Islet of Langerhans (tissue), 1 donor: ENCODE measurements at regions not wholly inside any gene's neighbourhood (a gene's known extent, or its start where the extent isn't known, plus 50 kb on each side); places are given as distances from the start of the nearest gene placed in this dataset.

ENCODE experiments used
- FAIRE-seq: peaks from one replicate; lab custom pipeline; 2011; peaks lifted over from hg19 to GRCh38; lab: Jason Lieb, UNC

DNA sequence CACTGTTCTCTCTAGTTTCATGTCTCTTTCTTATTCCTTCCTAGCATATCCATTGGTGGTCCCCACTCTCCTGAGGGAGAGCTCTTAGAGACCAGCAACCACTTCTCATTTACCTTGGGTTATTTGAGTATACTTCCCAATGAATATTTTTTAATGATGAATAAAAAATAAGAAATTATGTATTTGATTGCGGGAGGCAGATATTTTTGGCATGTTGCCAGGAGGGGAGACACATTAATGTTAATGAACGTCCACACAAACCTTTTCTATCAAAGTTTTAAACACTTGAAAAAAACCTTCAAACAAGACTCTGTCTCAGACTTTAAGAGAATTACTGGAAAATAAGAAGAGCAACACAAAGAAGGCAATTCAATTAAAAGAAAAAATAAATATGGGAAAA is 260.6 kb upstream of the MAGI2 start:
- FAIRE-seq, result no peak

DNA sequence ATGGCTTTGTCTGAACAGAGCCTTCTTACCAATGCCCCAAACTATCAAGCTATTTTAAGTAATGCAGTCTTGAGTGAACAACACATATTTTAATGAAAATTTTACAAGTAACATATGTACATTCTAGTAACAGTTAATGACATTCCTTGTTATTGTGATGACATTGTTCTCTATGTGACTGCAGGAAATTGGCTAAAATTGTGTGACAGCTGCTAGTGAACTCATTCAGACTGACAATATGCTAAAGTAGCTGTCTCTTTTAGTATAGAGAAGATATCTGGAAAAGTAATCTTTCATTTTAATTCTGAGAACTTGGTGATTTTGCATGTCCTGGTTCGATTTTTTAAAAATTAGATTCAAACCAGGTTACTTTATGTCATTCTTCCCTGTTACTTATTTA is 259.8 kb upstream of the MAGI2 start:
- no peak for FAIRE-seq

DNA sequence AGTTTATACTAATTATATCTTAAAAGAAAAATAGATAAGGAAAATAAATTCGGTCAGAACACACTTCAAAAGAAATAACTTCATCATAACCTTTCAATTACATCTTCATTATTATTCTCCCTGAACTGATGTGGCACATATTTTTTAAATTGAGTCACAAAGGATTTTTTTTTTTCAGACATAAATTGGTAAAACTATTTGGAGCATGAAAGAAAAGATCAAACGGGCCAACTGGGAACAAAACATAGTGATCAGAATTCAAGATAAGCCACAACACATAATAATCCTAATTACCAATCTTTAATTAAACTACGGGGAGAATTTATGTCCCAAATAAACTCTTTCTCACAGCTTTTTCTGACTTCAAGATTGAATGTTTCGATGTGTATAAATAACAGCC is 258.2 kb upstream of the MAGI2 start:
- no peak for FAIRE-seq

DNA sequence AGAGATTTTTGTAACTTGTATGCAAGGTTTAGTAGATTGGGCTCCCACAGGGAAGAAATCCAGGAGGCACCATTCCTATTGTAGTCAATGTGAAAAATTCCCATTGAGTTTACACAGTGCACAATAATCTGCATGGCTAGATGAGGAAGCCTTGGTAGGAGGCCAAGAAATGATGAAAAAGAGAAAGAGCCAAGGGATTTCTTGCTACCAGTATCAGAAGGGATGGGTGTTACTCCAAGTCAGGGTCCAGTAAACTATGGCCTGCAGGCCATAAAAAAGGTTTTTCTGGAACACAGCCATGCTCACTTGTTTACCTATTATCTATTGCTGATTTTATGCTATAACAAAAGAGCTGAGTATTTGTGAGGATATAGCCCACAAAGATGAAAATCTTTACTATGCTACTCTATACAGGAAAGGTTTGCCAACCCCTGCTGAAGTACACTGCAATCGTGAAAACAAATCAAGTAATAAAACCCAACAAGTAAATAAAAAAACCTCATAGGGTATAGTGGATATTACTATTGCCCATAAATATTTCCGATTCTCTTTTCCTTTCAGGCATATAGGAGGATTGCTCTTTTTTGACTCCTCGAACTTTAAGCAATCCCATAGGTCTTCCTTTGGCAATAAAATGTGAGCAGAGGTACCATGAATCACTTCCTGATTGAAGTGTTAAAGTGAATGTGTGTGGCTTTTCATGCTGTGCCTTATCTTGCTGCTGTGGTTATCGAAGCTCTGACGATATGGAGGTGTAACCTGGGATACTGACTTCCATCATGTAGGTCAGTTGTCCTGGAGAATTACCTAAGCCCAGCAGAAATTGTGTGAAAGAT is 256.3 kb upstream of the MAGI2 start:
- no peak for FAIRE-seq

DNA sequence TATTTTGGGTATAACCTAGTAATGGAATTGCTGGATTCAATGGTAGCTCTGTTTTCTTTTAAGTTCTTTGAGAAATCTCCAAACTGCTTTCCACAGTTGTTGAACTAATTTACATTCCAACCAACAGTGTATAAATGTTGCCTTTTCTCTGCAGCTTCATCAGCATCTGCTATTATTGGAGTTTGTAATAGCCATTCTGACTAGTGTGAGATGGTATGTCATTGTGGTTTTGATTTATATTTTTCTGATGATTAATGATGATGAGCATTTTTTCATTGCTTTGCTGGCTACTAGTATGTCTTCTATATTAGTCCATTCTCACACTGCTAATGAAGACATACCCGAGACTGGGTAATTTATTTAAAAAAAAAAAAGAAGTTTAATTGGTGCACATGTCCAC is 248.6 kb upstream of the MAGI2 start:
- no peak for FAIRE-seq

DNA sequence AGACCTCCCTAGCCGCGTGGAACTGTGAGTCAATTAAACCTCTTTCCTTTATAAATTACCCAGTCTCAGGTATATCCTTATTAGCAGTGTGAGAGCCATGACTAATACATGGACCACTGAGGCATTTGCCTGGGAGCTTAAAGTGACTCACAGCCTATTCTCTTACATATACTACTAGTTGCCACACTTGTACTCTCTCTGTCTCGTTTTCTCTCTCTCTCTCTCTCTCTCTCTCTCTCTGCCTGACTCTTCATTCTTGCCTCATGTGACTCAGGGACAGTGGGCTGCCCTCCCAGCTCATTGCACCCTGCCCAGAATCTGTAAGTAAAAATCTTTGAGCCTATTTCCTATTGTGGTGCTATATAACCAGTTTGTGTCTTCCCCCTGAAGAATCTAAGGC is 238.5 kb upstream of the MAGI2 start:
- no peak for FAIRE-seq

DNA sequence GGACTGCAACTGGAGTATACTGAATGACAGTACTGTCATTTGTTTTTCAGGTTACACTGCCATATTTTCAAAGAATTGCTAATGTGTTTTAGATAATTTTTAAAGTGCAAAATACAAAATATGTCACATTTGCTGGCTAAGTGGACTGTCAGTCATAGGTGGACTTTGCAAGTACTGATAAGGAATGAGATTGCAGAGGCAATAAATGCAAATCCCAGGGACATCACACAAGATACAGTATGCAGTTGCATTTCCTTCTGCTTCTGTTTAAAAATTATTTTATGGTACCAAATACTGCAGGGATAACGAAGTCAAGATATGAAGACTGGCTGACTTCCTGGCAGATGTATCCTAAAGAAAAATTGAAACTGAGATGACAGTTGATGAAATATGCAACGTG is 237.6 kb upstream of the MAGI2 start:
- FAIRE-seq, result no peak

DNA sequence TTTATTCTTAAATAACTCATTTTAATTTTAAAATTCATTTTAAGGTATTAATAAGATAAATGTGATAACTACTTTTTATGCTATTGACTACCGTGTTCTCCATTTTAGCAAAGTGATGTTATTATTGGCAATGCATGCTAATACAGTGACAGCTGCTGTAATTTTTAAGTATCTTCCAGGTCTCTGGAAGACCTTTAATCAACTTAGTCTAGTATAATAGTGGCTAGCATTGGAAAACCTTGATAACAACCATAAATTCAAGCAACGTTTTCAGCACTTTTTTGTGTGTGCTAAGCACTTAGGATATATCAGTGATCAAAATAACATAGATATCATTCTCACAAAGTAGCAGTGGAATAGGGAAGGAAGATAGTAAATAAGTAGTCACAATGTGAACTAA is 230.9 kb upstream of the MAGI2 start:
- no peak for FAIRE-seq

DNA sequence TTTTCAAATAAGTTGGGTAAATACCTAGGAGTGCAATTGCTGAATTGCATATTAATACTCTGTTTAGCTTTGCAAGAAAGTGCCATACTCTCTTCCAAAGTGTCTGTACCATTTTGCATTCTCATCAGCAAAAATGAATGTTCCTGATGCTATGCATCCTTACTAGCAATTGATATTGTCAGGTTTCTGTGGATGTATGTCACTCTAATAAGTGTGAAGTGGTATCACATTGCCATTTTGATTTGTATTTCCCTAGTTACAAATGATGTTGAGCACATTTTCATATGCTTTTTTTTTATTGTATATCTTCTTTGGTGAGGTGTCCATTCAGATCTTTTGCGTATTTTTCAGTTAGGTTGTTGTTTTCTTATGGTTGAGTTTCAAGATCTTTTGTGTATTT is 230.4 kb upstream of the MAGI2 start:
- FAIRE-seq, result no peak

DNA sequence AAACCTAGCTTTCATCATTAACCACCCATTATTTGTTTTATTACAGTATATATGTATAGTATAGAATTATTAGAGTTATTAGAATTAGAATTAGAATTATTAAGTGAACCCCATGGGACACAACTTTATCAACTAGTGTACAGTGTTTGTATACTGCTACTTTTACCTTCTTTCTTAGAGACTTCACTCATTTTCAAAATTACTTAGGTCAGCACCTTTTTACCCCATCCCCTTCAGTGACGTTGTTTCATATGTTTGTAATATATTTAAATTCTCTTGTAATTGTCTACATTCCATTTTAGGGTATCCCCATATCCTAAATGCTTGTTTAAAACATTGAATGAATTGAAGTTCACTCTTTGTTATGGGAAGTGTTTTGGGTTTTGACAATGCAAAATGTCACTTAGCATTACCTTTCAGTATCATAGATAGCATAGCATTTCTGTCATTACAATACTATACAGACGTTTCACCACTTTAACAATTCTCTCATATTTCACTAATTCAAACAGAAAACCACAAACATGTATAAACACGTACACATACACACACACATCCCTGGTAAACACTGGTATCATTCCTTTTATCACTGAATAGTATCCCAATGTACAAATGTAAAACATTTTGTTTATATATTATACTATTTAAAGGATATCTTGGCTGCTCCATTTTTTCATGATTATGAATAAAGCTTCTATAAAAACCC is 229.9 kb upstream of the MAGI2 start:
- FAIRE-seq, result no peak

DNA sequence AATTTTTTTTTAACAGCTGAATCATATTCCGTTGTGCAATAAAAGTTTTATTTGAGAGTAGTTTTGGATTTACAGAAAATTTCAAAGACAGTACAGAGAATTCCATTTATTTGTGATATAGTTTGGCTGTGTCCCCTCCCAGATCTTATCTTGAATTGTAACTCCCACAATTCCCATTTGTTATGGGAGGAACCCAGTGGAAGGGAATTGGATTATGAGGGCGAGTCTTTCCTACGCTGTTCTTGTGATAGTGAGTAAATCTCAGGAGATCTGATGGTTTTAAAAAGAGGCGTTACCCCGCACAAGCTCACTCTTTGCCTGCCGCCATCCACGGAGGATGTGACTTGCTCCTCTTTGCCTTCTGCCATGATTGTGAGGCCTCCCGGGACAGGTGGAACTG is 228.0 kb upstream of the MAGI2 start:
- FAIRE-seq, result no peak

DNA sequence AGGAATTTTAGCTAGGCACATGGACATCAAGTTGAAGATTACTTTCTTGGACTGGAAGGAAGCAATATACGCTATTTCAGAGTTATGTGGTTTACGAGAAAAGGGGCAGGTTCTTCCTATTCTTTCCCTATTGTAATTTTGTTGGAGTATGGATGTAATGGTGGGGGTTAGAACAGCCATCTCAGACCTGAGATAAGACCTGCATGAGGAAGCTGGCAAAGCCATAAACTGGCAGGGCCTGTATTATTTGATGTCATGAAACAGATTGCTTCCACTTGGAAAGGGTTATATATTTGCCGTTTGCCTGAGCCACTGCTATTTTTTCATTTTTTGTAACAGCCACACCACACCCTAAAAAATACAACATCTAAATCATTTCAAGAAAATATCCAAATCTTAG is 220.5 kb upstream of the MAGI2 start:
- no peak for FAIRE-seq

DNA sequence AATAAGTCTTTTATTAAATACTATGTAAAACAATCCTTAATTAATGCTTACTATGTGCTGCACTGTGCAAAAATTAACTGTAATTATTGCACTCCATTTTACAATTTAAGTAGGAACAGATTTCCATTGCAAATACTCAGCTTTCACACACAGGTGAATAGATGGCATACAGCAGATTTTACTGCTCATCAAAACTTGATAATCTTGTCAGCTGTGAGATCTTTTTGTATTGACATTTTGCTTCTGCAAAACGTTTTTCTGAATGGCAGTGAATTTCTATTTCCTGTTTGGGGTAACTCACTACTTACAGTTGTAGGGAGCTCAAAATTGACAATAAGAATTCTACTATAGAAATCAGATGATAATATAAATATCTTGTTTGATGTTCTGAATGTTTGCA is 220.0 kb upstream of the MAGI2 start:
- FAIRE-seq, result no peak

DNA sequence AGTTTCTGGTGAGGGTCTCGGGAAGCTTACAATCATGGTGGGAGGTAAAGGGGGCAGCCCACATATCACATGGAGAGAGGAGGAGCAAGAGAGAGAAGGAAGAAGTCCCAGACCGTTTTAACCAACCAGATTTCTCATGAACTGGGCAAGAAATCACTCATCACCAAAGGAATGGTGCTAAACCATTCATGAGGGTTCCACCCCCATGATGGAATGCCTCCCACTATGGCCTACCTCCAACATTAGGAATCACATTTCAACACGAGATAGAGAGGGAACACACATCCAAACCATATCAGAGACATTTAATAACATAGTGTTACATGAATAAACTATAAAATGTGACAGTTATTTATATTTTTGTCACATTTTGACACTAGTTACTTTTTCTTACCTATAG is 214.8 kb upstream of the MAGI2 start:
- FAIRE-seq, result no peak

DNA sequence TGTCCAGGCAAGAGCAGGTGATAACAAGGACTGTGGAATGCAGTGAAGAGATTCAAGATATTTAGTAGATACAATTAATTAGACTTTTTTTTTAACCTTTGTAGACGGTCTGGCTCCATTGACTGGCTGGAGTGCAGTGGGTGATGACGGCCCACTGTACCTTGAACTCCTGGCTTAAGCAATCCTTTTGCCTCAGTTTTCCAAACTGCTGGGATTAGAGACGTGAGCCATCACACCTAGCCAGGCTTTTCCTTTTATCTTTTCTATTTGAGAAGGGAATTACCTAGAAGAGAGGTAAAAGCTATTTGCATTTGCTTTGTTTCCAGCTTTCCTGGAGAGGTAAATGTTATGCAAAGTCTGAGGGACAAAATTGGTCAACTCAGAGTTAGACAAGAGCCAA is 213.0 kb upstream of the MAGI2 start:
- FAIRE-seq, result no peak

DNA sequence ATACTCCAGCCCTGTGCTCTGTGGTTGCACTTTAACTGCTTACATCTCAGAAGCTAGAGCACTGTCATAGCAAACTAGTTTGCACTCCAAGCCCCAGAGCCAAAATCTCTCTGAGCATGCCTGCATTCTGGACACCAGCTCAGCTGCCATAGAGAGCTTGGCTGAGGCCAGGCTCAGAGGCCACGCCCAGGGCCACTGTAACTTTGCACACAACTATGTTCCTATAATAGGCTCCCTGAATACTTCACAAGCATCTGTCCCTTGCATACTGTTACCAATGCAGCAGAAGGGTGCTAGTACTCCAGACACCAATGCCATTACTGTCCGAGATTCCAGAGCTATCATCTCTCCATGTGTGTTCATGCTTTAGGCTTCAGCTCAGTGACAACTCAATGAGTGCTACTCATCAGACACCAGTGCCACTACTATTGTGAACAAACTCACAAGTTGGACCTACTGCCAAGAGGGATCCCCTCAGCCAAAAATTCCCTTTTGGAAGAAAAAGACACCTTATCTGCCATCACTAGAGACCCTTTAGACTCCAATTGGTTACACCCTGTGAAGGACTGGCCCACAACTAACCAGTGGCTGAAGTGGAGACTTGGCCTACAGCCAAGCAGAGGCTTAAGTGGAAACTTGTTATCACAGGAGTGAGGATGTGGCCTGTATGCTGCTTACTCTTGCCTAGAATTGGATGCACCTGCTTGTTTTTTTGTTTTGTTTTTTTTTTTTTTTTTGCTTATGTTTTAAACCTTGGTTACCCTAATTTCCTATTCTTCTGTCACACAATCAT is 211.6 kb upstream of the MAGI2 start:
- FAIRE-seq, result no peak

DNA sequence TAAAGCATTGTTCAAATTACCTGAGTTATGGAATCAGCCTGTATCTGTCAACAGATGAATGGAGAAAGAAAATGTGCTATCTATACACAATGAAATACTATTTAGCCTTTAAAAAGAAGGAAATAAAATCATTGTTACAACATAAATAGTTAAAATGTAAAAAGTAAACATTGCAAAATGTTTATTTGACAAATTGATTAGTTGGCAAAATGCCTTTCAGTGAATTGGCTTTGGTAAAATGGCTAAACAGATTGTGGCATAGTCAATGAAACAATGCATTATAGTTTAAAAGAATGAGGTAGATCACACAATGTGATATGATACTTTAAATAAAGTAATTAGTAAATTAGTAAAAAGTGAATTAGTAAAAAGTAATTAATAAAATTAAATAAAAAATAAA is 204.8 kb upstream of the MAGI2 start:
- no peak for FAIRE-seq

DNA sequence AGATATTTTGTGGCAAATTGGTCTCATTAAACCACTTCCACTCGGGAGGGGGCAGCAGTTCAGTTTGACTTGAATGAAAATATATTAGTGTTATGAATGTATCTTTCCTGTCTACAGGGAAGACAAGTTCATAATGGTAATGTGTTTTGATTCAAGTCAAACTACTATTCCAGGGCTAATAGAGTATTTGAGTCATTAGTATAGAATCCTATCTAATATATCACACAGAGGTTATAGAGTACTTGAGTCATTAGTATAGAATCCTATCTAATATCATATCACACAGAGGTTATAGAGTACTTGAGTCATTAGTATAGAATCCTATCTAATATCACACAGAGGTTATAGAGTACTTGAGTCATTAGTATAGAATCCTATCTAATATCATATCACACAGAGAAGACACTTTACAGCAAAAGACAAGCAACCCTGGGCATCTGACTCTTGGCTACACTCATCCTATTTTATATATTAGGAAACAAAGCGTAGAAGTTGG is 199.7 kb upstream of the MAGI2 start:
- no peak for FAIRE-seq

DNA sequence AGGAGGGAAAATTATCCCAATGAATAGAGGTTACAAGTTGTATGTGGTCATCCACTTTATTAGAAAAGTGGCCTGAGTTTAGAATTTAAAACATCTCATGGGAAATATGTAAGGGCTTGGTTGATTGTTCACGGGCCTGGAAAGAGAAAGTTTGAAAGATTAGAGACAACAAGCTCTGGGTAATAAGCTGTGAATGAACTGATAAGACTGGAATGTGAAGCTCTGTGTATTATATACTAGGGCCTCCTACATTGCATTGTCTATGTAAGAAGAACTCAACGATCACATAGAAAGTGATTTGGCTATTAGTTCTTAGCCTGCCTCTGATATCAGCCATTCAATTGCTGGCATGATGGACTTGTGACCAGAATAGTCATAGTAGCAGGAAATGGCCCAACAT is 199.2 kb upstream of the MAGI2 start:
- FAIRE-seq, result no peak

DNA sequence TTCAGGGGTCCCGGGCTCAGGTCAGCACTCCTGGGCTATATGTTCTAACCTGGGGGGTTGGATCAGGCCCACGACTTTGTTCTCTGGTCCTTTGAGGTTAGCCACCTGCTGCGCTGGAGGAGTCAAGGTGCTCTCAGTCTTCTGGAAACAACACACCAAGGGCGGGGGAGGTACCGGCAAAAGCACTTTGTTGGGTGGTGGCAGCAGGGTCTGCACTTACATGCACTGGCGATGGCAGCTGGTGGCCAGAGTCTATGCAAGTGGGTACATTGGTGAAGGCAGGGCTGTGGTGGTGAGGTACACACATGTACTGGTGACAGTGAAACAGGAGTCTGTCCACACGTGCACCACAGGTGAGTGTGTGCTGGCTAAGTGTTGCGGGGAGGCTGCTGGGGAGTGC is 194.2 kb upstream of the MAGI2 start:
- FAIRE-seq, result no peak

DNA sequence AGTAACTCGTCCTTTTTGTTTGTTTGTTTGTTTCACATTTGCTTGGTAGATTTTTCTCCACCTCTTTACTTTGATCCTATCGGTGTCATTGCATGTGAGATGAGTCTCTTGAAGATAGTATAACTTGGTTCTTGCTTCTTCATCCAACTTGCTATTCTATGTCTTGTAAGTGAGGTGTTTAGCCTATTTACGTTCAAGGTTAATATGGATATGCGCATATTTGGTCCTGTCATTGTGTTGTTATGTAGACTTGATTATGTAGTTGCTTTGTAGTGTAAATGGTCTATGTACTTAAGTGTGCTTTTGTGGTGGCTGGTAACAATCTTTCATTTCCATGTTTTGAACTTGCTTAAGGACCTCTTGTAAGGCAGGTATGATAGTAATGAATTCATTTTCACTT is 192.8 kb upstream of the MAGI2 start:
- no peak for FAIRE-seq

DNA sequence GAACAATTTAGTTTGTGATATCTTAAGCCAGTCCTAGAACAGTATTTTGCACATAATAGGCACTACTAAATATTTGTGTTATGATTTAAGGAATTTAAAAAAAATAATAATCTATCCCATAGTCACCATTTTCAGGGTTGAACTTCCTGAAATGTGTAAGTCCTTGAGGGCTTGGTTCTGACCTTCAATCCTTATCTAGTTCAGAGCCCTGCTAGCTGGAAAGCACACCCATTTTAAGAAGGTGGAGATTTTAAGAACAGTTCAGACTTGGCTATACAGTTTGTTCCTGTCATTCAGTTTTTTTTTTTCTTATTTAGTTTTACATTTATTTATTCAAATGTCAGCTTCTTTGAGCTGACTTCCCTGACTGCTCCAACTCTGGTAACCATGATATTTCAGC is 183.4 kb upstream of the MAGI2 start:
- FAIRE-seq, result no peak

DNA sequence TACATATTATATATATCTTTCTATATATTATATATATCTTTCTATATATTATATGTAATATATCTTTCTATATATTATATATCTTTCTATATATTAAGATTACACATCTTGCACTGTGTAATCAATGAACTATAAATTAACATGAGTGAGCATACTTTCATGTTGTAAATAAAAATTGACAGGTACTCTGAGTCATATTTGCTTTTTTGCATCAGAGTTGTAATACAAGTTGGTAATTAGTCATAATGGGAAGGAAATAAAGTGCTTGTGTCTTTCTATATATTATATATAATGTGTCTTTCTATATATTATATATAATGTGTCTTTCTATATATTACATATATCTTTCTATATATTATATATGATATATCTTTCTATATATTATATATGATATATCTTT is 172.5 kb upstream of the MAGI2 start:
- FAIRE-seq, result peak; percentile 90
